Ammon's horn (tissue), 1 donor: ENCODE measurements at regions not wholly inside any gene's neighbourhood (a gene's known extent, or its start where the extent isn't known, plus 50 kb on each side); places are given as distances from the start of the nearest gene placed in this dataset.
"Not testable (repeated sequence)": the region's sequence is repeated elsewhere in the genome, so short reads cannot be mapped to it uniquely, and the experiment has no call there.

Source experiments
- DNase-seq: peaks from one replicate; pipeline ENCODE4 v3.0.0-alpha.2; 2016; ENCODE audit warnings: low spot score

DNA sequence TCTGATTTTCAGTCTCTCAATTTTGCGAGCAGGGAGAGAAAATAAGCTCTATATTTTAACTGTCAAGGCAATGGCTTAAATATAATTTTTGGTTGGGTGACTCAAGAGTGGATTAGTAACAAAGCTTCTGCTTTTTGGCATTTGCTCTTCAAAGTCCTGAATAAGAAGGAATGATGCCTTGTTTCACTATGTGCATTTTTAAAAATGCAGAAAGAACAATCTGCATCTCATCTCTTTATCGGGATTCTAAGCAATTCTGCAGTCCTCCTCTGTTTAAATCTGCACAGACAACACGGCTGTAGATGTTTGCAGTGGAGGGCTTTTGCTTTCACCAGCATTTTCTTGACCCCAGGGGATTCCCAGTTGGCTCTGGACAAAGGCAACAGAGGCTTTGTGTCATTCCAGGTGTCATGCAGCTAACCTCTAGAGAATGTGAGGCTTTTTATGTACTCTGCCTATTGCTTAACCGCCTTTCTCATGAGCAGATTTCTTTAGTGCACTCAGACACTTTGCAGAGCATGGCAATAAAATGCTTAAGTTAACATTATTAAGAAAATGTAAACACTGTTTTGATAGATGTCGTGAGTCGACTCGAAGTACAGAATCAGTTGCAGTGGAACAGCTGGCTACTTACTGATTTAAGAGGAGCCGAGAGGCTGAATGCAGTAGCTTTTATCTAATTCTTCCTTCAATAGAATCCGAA is 783.2 kb upstream of the NEGR1 start:
- DNase-seq, result no peak

- no peak for DNase-seq
Observed at GRCh38 chr1:73056826-73057225, 774.5 kb upstream of the NEGR1 start.

DNA sequence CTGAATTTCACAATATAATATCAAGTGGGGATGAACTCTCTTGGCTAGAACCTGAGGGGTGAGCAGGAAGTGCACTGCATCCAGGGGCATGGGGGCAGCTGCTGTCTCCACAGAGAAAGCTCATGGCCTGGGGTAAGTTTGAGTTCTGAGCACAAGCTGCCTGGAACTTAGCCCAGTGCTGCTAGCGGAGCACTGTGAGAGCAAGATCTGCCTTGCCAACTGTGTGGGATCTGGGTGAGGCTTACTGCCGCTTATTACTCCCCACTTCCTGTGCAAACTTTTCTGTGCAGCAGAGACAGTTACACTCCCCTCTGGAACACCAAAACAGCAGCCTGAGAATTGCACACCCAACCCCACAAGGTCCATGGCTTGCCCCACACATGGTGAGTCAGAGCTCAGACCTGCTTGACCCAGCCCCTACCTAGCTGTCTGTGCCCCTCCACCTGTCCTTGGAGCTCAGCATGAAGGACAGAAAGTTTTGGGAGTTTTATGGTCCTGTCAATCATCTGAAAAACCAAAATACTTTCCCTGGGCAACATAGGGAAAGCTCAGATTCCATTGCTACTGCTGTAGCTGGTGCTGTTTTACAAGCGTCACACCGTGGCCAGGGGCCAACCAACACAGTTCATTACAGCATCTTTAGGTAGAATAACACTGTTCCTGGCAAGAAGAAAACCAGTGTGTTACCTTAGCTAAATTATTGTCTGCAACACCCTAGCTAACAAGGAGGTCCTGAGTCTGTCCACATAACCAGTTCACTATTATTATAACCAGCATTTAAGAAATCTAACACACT is 762.1 kb upstream of the NEGR1 start:
- DNase-seq, result peak; percentile 13

GRCh38 chr1:73042403-73042802 is 760.1 kb upstream of the NEGR1 start:
- DNase-seq, result no peak

GRCh38 chr1:73040811-73041210 is 758.5 kb upstream of the NEGR1 start:
- DNase-seq, result no peak

DNA sequence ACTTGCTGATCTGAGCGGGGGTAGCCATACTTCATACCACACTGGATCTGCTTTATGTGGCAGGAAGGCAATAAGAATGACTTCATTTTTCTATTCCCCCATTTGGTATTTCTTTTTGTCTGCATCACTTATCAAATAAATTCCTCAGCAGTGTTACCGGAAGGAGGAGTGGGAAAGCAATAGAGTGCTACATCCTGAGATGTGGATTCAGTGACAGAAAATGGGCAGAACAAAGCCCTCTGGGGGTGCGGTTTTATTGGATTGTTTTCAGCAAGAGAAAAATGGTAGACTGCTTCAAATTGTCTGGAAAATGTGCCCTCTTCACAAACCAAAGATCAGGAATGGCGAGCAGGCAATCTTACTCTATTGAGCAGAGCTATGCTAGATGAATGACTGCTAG is 751.9 kb upstream of the NEGR1 start:
- DNase-seq, result no peak

- no peak for DNase-seq
Observed at GRCh38 chr1:73033640-73034039, 751.3 kb upstream of the NEGR1 start.

DNA sequence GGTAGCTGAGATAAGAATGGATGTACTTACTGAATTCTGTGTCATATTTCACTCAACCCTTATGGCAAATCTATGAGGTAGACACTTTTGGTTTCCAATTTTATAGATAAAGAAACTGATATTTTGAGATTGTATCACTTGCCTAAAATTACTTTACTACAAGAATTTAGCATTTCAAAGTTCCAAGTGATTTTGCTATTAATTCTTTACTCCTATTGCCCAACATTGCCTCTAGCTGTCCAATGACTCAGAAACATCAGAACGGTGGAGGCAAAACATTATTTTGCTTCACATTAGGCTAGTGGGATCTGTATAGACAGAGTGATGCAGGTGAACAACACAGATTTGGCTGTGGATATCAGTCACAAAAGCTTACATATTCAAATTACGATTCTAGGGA is 747.2 kb upstream of the NEGR1 start:
- DNase-seq, result no peak

GRCh38 chr1:73026114-73026513 is 743.8 kb upstream of the NEGR1 start:
- DNase-seq, result no peak

- no peak for DNase-seq
Observed at GRCh38 chr1:73009938-73010337, 727.6 kb upstream of the NEGR1 start.

GRCh38 chr1:73009311-73009710 is 727.0 kb upstream of the NEGR1 start:
- DNase-seq, result no peak

GRCh38 chr1:72997624-72998023 is 715.3 kb upstream of the NEGR1 start:
- DNase-seq, result no peak

GRCh38 chr1:72997041-72997440 is 714.7 kb upstream of the NEGR1 start:
- no peak for DNase-seq

DNA sequence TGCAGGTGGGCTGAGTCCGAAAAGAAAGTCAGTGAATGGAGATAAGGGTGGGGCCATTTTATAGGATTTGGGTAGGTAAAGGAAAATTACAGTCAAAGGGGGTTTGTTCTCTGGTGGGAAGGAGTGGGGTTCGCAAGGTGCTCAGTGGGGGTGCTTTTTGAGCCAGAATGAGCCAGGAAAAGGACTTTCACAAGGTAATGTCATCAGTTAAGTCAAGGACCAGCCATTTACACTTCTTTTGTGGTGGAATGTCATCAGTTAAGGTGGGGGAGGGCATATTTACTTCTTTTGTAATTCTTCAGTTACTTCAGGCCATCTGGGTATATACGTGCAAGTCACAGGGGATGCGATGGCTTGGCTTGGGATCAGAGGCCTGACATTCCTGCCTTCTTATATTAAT is 705.5 kb upstream of the NEGR1 start:
- not testable (repeated sequence) for DNase-seq

GRCh38 chr1:72986591-72987290 is 704.4 kb upstream of the NEGR1 start:
- no peak for DNase-seq

- DNase-seq, result not testable (repeated sequence)
Observed at GRCh38 chr1:72985024-72985423, 702.7 kb upstream of the NEGR1 start.

DNA sequence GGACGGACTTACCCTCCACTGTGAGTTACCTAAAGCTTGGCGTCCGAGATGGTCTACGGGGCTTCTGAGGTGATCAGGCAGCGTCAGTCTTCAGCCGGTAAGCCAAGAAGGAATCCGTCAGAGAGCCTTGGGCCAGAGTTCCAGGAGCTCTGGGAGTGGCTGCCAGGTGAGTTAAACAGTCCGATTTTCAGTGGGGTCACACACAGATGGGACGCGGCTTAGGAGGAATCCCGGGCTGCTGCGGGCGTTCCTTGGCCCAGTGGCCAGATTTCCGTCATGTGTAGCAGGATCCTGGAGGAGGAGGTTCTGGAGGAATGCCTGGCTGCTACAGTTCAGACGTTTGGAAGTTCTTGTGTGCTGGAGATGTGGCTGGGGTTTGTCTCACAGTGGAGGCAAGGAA is 700.7 kb upstream of the NEGR1 start:
- DNase-seq, result not testable (repeated sequence)

DNA sequence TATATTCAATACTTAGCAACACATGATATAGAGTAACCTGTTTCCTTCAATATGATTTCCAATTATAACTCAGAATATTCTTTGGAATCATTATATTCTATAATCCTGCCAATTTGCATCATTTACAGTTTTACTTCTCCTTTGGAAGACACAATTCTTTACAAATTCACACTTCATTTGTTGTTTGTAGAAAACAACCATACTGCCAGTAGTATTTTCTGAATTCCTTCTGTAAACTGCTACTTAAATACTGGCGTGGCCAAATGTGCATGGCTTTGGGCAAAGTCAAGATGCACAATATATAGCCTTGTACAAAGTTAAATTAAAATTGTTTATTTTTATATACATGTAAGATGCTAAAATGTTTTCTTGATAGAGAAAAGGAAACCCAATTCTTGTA is 687.1 kb upstream of the NEGR1 start:
- no peak for DNase-seq

DNA sequence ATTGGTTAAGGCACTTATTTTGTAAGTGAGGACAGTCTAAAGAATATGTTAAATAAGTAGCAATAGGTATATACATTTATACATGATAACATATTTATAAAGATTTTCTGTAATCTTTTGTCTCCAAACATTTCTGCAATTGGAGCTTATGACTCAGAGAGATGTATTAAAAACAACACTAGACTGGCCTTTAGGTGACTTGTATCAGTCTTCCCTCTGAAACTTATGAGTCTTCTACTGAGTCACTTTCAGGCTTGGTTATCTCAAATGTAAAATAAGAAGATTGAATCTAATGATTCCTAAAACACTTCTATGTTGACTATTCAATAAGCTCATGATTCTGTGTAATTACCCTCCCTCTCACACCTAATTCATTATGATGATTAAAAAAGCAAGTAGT is 672.6 kb upstream of the NEGR1 start:
- DNase-seq, result no peak

DNA sequence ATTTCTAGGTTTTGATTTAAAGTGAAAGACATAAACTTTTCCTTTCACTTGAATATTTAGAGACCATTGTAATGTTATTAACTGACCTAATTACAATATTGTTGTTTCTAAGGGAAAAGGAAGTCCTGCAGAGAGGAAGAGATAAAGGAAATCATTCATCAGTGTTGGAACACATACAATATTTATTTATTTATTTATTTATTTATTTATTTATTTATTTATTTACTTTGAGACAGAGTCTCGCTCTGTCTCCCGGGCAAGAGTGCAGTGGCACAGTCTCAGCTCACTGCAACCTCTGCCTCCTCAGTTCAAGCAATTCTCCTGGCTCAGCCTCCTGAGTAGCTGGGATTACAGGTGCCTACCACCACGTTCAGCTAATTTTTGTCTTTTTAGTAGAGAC is 668.6 kb upstream of the NEGR1 start:
- not testable (repeated sequence) for DNase-seq

DNA sequence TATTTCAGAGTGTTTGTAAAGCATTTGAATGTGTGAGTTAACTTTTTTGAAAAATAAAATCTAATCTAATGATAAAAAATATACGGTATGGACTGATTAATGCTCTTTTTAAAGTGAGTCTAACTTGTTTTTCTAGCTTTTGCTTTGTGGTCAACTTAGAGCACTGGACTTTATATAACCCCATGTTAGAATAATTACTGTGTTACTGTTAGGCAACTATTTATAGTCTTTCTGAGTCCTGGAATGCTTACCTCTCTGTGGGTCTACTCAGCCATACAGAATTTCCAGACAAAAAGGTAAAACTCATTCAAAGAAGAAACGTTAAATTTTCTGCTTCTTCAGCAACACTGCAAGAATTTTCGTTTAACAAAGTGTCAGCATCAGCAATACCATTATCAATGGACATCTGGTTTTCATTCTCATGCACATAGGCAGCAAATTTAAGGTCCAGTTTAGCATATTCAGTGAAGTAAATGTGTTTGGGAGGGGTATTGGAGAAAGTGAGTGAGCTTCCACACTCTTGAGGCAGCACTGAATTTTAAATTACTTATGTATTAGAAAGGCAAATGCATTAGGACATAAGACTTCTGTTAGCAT is 664.7 kb upstream of the NEGR1 start:
- DNase-seq, result no peak

GRCh38 chr1:72942008-72942407 is 659.7 kb upstream of the NEGR1 start:
- DNase-seq, result no peak

- no peak for DNase-seq
Observed at GRCh38 chr1:72938408-72938807, 656.1 kb upstream of the NEGR1 start.
